ENCODE measurements at regions not wholly inside any gene's neighbourhood (a gene's known extent, or its start where the extent isn't known, plus 50 kb on each side); places are given as distances from the start of the nearest gene placed in this dataset.
"Not testable (repeated sequence)": the region's sequence is repeated elsewhere in the genome, so short reads cannot be mapped to it uniquely, and the experiment has no call there.

GRCh38 chr19:28541602-28542393 is 671.2 kb downstream of the UQCRFS1 start:
- Histone ChIP-seq H3K36me3 (ENCODE audit: insufficient read depth, low read length) (no peaks in the 10 kb centered on the region), H2AFZ (ENCODE audit: low read depth, low read length) (no peak overlapping the region), H3K27me3 (ENCODE audit: insufficient read depth, low read length) (no peaks in the 10 kb centered on the region), H3K4me1 (ENCODE audit: insufficient read depth, low read length) (no peaks in the 10 kb centered on the region), H3K9me3 (ENCODE audit: low read length) (no peaks in the 10 kb centered on the region), H3K4me3 (ENCODE audit: low read length) (no peak overlapping the region)

GRCh38 chr19:28541029-28541428 is 671.9 kb downstream of the UQCRFS1 start:
- Histone ChIP-seq H3K4me1 (ENCODE audit: insufficient read depth, low read length) (no peaks in the 10 kb centered on the region), H3K36me3 (ENCODE audit: insufficient read depth, low read length) (no peaks in the 10 kb centered on the region), H3K4me3 (ENCODE audit: low read length) (no peak overlapping the region), H2AFZ (ENCODE audit: low read depth, low read length) (no peak overlapping the region), H3K27me3 (ENCODE audit: insufficient read depth, low read length) (no peaks in the 10 kb centered on the region), H3K9me3 (ENCODE audit: low read length) (no peaks in the 10 kb centered on the region)

GRCh38 chr19:28540385-28540784 is 672.6 kb downstream of the UQCRFS1 start:
- not testable (repeated sequence) for H3K9me3 ChIP-seq (ENCODE audit: low read length); H2AFZ ChIP-seq (ENCODE audit: low read depth, low read length); H3K4me1 ChIP-seq (ENCODE audit: insufficient read depth, low read length); H3K4me3 ChIP-seq (ENCODE audit: low read length); H3K27me3 ChIP-seq (ENCODE audit: insufficient read depth, low read length); H3K36me3 ChIP-seq (ENCODE audit: insufficient read depth, low read length)

GRCh38 chr19:28539759-28540158 is 673.2 kb downstream of the UQCRFS1 start:
- H3K9me3 ChIP-seq (ENCODE audit: low read length) = no peaks in the 10 kb centered on the region
- H3K4me3 ChIP-seq (ENCODE audit: low read length) = no peak overlapping the region

GRCh38 chr19:28538579-28538978 is 674.4 kb downstream of the UQCRFS1 start:
- H3K9me3 ChIP-seq (ENCODE audit: low read length); H2AFZ ChIP-seq (ENCODE audit: low read depth, low read length); H3K27me3 ChIP-seq (ENCODE audit: insufficient read depth, low read length); H3K4me1 ChIP-seq (ENCODE audit: insufficient read depth, low read length); H3K4me3 ChIP-seq (ENCODE audit: low read length); H3K36me3 ChIP-seq (ENCODE audit: insufficient read depth, low read length): not testable (repeated sequence)

More at GRCh38 chr19:28539759-28540158, 673.2 kb downstream of the UQCRFS1 start:
- Histone ChIP-seq H3K27me3 (ENCODE audit: insufficient read depth, low read length) (no peaks in the 10 kb centered on the region), H3K4me1 (ENCODE audit: insufficient read depth, low read length) (no peaks in the 10 kb centered on the region), H2AFZ (ENCODE audit: low read depth, low read length) (no peak overlapping the region), H3K36me3 (ENCODE audit: insufficient read depth, low read length) (no peaks in the 10 kb centered on the region)

- Histone ChIP-seq H3K9me3 (ENCODE audit: low read length) (no peaks in the 10 kb centered on the region), H3K4me1 (ENCODE audit: insufficient read depth, low read length) (no peaks in the 10 kb centered on the region)
Measured at GRCh38 chr19:28537896-28538295, 675.1 kb downstream of the UQCRFS1 start.

GRCh38 chr19:28537079-28537478 is 675.9 kb downstream of the UQCRFS1 start:
- Histone ChIP-seq H3K4me3 (ENCODE audit: low read length) (no peak overlapping the region), H3K4me1 (ENCODE audit: insufficient read depth, low read length) (no peaks in the 10 kb centered on the region), H3K36me3 (ENCODE audit: insufficient read depth, low read length) (no peaks in the 10 kb centered on the region), H3K27me3 (ENCODE audit: insufficient read depth, low read length) (no peaks in the 10 kb centered on the region), H3K9me3 (ENCODE audit: low read length) (no peaks in the 10 kb centered on the region), H2AFZ (ENCODE audit: low read depth, low read length) (no peak overlapping the region)

More at GRCh38 chr19:28537896-28538295, 675.1 kb downstream of the UQCRFS1 start:
- H3K4me3 ChIP-seq (ENCODE audit: low read length) = no peak overlapping the region
- H2AFZ ChIP-seq (ENCODE audit: low read depth, low read length) = no peak overlapping the region
- H3K27me3 ChIP-seq (ENCODE audit: insufficient read depth, low read length) = no peaks in the 10 kb centered on the region
- no peaks in the 10 kb centered on the region for H3K36me3 ChIP-seq (ENCODE audit: insufficient read depth, low read length)

- Histone ChIP-seq H3K36me3 (ENCODE audit: insufficient read depth, low read length) (no peaks in the 10 kb centered on the region), H3K27me3 (ENCODE audit: insufficient read depth, low read length) (no peaks in the 10 kb centered on the region), H3K4me3 (ENCODE audit: low read length) (no peak overlapping the region), H2AFZ (ENCODE audit: low read depth, low read length) (no peak overlapping the region), H3K9me3 (ENCODE audit: low read length) (no peaks in the 10 kb centered on the region), H3K4me1 (ENCODE audit: insufficient read depth, low read length) (no peaks in the 10 kb centered on the region)
Measured at GRCh38 chr19:28535352-28535775, 677.6 kb downstream of the UQCRFS1 start.

GRCh38 chr19:28534766-28535351 is 678.1 kb downstream of the UQCRFS1 start:
- Histone ChIP-seq H3K4me3 (ENCODE audit: low read length) (no peak overlapping the region), H3K36me3 (ENCODE audit: insufficient read depth, low read length) (no peaks in the 10 kb centered on the region), H3K4me1 (ENCODE audit: insufficient read depth, low read length) (no peaks in the 10 kb centered on the region), H3K27me3 (ENCODE audit: insufficient read depth, low read length) (no peaks in the 10 kb centered on the region), H2AFZ (ENCODE audit: low read depth, low read length) (no peak overlapping the region), H3K9me3 (ENCODE audit: low read length) (no peaks in the 10 kb centered on the region)

- Histone ChIP-seq H3K9me3 (ENCODE audit: low read length) (no peaks in the 10 kb centered on the region), H3K4me1 (ENCODE audit: insufficient read depth, low read length) (no peaks in the 10 kb centered on the region), H2AFZ (ENCODE audit: low read depth, low read length) (no peak overlapping the region), H3K27me3 (ENCODE audit: insufficient read depth, low read length) (no peaks in the 10 kb centered on the region), H3K4me3 (ENCODE audit: low read length) (no peak overlapping the region), H3K36me3 (ENCODE audit: insufficient read depth, low read length) (no peaks in the 10 kb centered on the region)
Measured at GRCh38 chr19:28532765-28533341, 680.1 kb downstream of the UQCRFS1 start.

GRCh38 chr19:28531979-28532378 is 681.0 kb downstream of the UQCRFS1 start:
- H3K27me3 ChIP-seq (ENCODE audit: insufficient read depth, low read length) = no peaks in the 10 kb centered on the region
- H3K4me3 ChIP-seq (ENCODE audit: low read length) = no peak overlapping the region
- H3K36me3 ChIP-seq (ENCODE audit: insufficient read depth, low read length) = no peaks in the 10 kb centered on the region
- H3K4me1 ChIP-seq (ENCODE audit: insufficient read depth, low read length) = no peaks in the 10 kb centered on the region
- H3K9me3 ChIP-seq (ENCODE audit: low read length) = no peaks in the 10 kb centered on the region
- H2AFZ ChIP-seq (ENCODE audit: low read depth, low read length) = no peak overlapping the region

GRCh38 chr19:28530406-28531035 is 682.4 kb downstream of the UQCRFS1 start:
- no peaks in the 10 kb centered on the region for H3K27me3 ChIP-seq (ENCODE audit: insufficient read depth, low read length)
- no peaks in the 10 kb centered on the region for H3K4me1 ChIP-seq (ENCODE audit: insufficient read depth, low read length)
- H3K36me3 ChIP-seq (ENCODE audit: insufficient read depth, low read length) = no peaks in the 10 kb centered on the region
- no peaks in the 10 kb centered on the region for H3K9me3 ChIP-seq (ENCODE audit: low read length)
- H3K4me3 ChIP-seq (ENCODE audit: low read length) = no peak overlapping the region
- no peak overlapping the region for H2AFZ ChIP-seq (ENCODE audit: low read depth, low read length)

- H3K36me3 ChIP-seq (ENCODE audit: insufficient read depth, low read length) = no peaks in the 10 kb centered on the region
Measured at GRCh38 chr19:28526038-28526437, 686.9 kb downstream of the UQCRFS1 start.

More at GRCh38 chr19:28526038-28526437, 686.9 kb downstream of the UQCRFS1 start:
- Histone ChIP-seq H3K9me3 (ENCODE audit: low read length) (no peaks in the 10 kb centered on the region), H3K4me1 (ENCODE audit: insufficient read depth, low read length) (no peaks in the 10 kb centered on the region), H3K4me3 (ENCODE audit: low read length) (no peak overlapping the region), H2AFZ (ENCODE audit: low read depth, low read length) (no peak overlapping the region), H3K27me3 (ENCODE audit: insufficient read depth, low read length) (no peaks in the 10 kb centered on the region)

All from neuron (in vitro differentiated cells).